Endothelial cell (in vitro differentiated cells): ENCODE measurements at regions not wholly inside any gene's neighbourhood (a gene's known extent, or its start where the extent isn't known, plus 50 kb on each side); places are given as distances from the start of the nearest gene placed in this dataset.

Experiments used
- DNase-seq: peaks from one replicate; pipeline ENCODE4 v3.0.0; 2021; ENCODE audit warnings: low spot score
- H3K27ac Mint-ChIP-seq: one replicate; pipeline ENCODE4 v1.8.0; 2021; ENCODE audit warnings: mixed read lengths, inconsistent platforms; ENCODE audit not compliant: unreplicated experiment
- H3K27me3 Mint-ChIP-seq: one replicate; pipeline ENCODE4 v1.8.0; 2021; ENCODE audit warnings: mild to moderate bottlenecking, moderate library complexity, mixed read lengths, inconsistent platforms; ENCODE audit not compliant: unreplicated experiment
- H3K36me3 Mint-ChIP-seq: one replicate; pipeline ENCODE4 v1.8.0; 2021; ENCODE audit warnings: mild to moderate bottlenecking, low read depth, mixed read lengths, inconsistent platforms; ENCODE audit not compliant: unreplicated experiment
- H3K4me1 Mint-ChIP-seq: one replicate; pipeline ENCODE4 v1.8.0; 2021; ENCODE audit warnings: mild to moderate bottlenecking, mixed read lengths, inconsistent platforms; ENCODE audit not compliant: unreplicated experiment
- H3K4me3 Mint-ChIP-seq: one replicate; pipeline ENCODE4 v1.8.0; 2021; ENCODE audit warnings: mild to moderate bottlenecking, mixed read lengths, inconsistent platforms; ENCODE audit not compliant: unreplicated experiment
- H3K9me3 Mint-ChIP-seq: one replicate; pipeline ENCODE4 v1.8.0; 2021; ENCODE audit warnings: mixed read lengths, inconsistent platforms; ENCODE audit not compliant: unreplicated experiment
- CTCF ChIP-seq: fragments of 200-600 bp; sonication (generic); IDR thresholded peaks from one replicate; pipeline ENCODE4 v1.5.0; 2021; ENCODE audit warnings: antibody characterized with exemption; ENCODE audit not compliant: unreplicated experiment

DNA sequence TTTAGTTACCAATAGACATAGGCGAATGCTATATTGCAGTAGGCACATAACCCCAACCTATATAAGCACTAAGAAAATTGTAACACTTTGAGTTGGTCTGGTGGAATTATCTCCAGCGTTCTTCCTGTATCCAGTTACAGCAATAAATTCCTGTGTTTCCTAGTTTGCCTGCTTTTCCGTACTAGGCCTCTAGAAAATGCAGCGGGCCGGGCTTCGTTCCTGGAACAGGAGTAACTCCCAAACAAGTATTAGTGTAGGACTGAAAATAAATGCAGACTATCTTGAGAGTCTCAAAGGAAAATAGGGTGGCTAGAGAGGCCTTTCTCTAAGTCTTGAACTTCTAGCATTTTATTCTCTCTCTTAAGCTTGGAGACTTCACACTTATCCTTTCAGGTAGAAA lies 159.8 kb downstream of the OR13H1 start:
- Mint-ChIP-seq H3K9me3 (no peaks in the 10 kb centered on the region), H3K27ac (no peak overlapping the region), H3K27me3 (peaks cover 2% of the 10 kb centered on the region), H3K4me1 (no peaks in the 10 kb centered on the region), H3K4me3 (no peak overlapping the region), H3K36me3 (peaks cover 10% of the 10 kb centered on the region)
- DNase-seq = no peak
- TF ChIP-seq CTCF = no peak

- no peak overlapping the region for H3K27ac Mint-ChIP-seq
- TF ChIP-seq CTCF = no peak
- DNase-seq = no peak
- no peaks in the 10 kb centered on the region for H3K4me1 Mint-ChIP-seq
- no peak overlapping the region for H3K4me3 Mint-ChIP-seq
- H3K36me3 Mint-ChIP-seq = peaks cover 10% of the 10 kb centered on the region
- H3K27me3 Mint-ChIP-seq = peaks cover 2% of the 10 kb centered on the region
- H3K9me3 Mint-ChIP-seq = no peaks in the 10 kb centered on the region
These were observed 160.3 kb downstream of the OR13H1 start for GRCh38 chrX:131704136-131704695.

- Mint-ChIP-seq H3K27me3 (peaks cover 7% of the 10 kb centered on the region), H3K9me3 (peaks cover 8% of the 10 kb centered on the region), H3K27ac (no peak overlapping the region), H3K36me3 (peaks cover 33% of the 10 kb centered on the region), H3K4me1 (no peaks in the 10 kb centered on the region), H3K4me3 (no peak overlapping the region)
- no peak for TF ChIP-seq CTCF
- no peak for DNase-seq
These were observed 165.7 kb downstream of the OR13H1 start for GRCh38 chrX:131709553-131709952.

DNA sequence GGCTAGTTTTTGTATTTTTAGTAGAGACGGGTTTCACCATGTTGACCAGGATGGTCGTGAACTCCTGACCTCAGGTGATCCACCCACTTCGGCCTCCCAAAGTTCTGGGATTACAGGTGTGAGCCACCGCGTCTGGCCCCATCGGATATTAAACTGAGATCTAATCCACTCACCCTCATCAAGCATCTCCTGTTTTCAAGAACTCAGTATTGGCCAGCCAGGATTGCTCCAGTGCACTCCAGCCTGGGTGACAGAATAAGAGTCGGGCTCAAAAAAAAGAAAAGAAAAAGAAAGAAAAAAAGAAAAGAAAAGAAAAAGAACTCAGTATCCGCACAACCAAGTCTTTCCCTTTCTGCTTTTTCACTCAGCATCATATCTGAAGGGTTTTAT lies 167.6 kb downstream of the OR13H1 start:
- Mint-ChIP-seq H3K4me3 (no peak overlapping the region), H3K4me1 (no peaks in the 10 kb centered on the region), H3K27ac (no peak overlapping the region), H3K36me3 (peaks cover 28% of the 10 kb centered on the region), H3K9me3 (peaks cover 8% of the 10 kb centered on the region), H3K27me3 (peaks cover 7% of the 10 kb centered on the region)
- no peak for TF ChIP-seq CTCF
- DNase-seq = no peak

- no peaks in the 10 kb centered on the region for H3K4me1 Mint-ChIP-seq
- TF ChIP-seq CTCF = no peak
- peaks cover 5% of the 10 kb centered on the region for H3K9me3 Mint-ChIP-seq
- no peak overlapping the region for H3K4me3 Mint-ChIP-seq
- peaks cover 8% of the 10 kb centered on the region for H3K36me3 Mint-ChIP-seq
- peaks cover 3% of the 10 kb centered on the region for H3K27me3 Mint-ChIP-seq
- no peak overlapping the region for H3K27ac Mint-ChIP-seq
- no peak for DNase-seq
These were observed 179.8 kb downstream of the OR13H1 start for GRCh38 chrX:131723646-131724045.
